ENCODE measurements at regions not wholly inside any gene's neighbourhood (a gene's known extent, or its start where the extent isn't known, plus 50 kb on each side); places are given as distances from the start of the nearest gene placed in this dataset.

- TF ChIP-seq CTCF (conservative IDR thresholded peaks at IDR 0.05; ENCODE audit: low read depth, low read length) (no peak), EZH2 (IDR thresholded peaks at IDR 0.05; ENCODE audit: low read length, unreplicated experiment) (no peak), EZH2phosphoT487 (IDR thresholded peaks at IDR 0.05; ENCODE audit: borderline replicate concordance, low read length) (no peak)
These were observed 111.4 kb upstream of the TSPAN8 start for GRCh38 chr12:71269281-71269598.

All from PC-3 (cell line).